ENCODE measurements at regions not wholly inside any gene's neighbourhood (a gene's known extent, or its start where the extent isn't known, plus 50 kb on each side); places are given as distances from the start of the nearest gene placed in this dataset.

- peaks cover 13% of the 10 kb centered on the region for H3K27me3 Mint-ChIP-seq (ENCODE audit: low read depth)
- no peak overlapping the region for H3K4me3 Mint-ChIP-seq (ENCODE audit: unreplicated experiment)
- TF ChIP-seq, protein P1, sequence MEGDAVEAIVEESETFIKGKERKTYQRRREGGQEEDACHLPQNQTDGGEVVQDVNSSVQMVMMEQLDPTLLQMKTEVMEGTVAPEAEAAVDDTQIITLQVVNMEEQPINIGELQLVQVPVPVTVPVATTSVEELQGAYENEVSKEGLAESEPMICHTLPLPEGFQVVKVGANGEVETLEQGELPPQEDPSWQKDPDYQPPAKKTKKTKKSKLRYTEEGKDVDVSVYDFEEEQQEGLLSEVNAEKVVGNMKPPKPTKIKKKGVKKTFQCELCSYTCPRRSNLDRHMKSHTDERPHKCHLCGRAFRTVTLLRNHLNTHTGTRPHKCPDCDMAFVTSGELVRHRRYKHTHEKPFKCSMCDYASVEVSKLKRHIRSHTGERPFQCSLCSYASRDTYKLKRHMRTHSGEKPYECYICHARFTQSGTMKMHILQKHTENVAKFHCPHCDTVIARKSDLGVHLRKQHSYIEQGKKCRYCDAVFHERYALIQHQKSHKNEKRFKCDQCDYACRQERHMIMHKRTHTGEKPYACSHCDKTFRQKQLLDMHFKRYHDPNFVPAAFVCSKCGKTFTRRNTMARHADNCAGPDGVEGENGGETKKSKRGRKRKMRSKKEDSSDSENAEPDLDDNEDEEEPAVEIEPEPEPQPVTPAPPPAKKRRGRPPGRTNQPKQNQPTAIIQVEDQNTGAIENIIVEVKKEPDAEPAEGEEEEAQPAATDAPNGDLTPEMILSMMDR (IDR thresholded peaks at IDR 0.05), result no peak
- H3K4me1 Mint-ChIP-seq (ENCODE audit: low read depth), result peaks cover 5% of the 10 kb centered on the region
- no peak overlapping the region for H3K27ac Mint-ChIP-seq (ENCODE audit: unreplicated experiment)
- no peaks in the 10 kb centered on the region for H3K9me3 Mint-ChIP-seq (ENCODE audit: low read depth)
- DNase-seq (ENCODE audit: low spot score), result no peak
- no peaks in the 10 kb centered on the region for H3K36me3 Mint-ChIP-seq (ENCODE audit: low read depth)
Observed at GRCh38 chr18:46297124-46297523, 192.9 kb downstream of the HAUS1 start.

GRCh38 chr18:46297621-46298020 lies 193.4 kb downstream of the HAUS1 start:
- Mint-ChIP-seq H3K4me3 (ENCODE audit: unreplicated experiment) (no peak overlapping the region), H3K27me3 (ENCODE audit: low read depth) (peaks cover 16% of the 10 kb centered on the region), H3K36me3 (ENCODE audit: low read depth) (no peaks in the 10 kb centered on the region), H3K4me1 (ENCODE audit: low read depth) (peaks cover 5% of the 10 kb centered on the region), H3K27ac (ENCODE audit: unreplicated experiment) (no peak overlapping the region), H3K9me3 (ENCODE audit: low read depth) (no peaks in the 10 kb centered on the region)
- DNase-seq (ENCODE audit: low spot score), result no peak
- TF ChIP-seq, protein P1 (IDR thresholded peaks at IDR 0.05), result no peak

GRCh38 chr18:46298511-46298910 lies 194.3 kb downstream of the HAUS1 start:
- Mint-ChIP-seq H3K27ac (ENCODE audit: unreplicated experiment) (no peak overlapping the region), H3K4me3 (ENCODE audit: unreplicated experiment) (no peak overlapping the region), H3K4me1 (ENCODE audit: low read depth) (peaks cover 5% of the 10 kb centered on the region), H3K27me3 (ENCODE audit: low read depth) (peaks cover 21% of the 10 kb centered on the region), H3K36me3 (ENCODE audit: low read depth) (peaks cover 2% of the 10 kb centered on the region), H3K9me3 (ENCODE audit: low read depth) (peaks cover 4% of the 10 kb centered on the region)
- no peak for DNase-seq (ENCODE audit: low spot score)
- TF ChIP-seq, protein P1 (IDR thresholded peaks at IDR 0.05), result no peak

- H3K36me3 Mint-ChIP-seq (ENCODE audit: low read depth), result peaks cover 2% of the 10 kb centered on the region
- DNase-seq (ENCODE audit: low spot score), result no peak
- no peaks in the 10 kb centered on the region for H3K4me1 Mint-ChIP-seq (ENCODE audit: low read depth)
- H3K4me3 Mint-ChIP-seq (ENCODE audit: unreplicated experiment), result no peak overlapping the region
- no peak overlapping the region for H3K27ac Mint-ChIP-seq (ENCODE audit: unreplicated experiment)
- H3K27me3 Mint-ChIP-seq (ENCODE audit: low read depth), result peaks cover 21% of the 10 kb centered on the region
- TF ChIP-seq, protein P1 (IDR thresholded peaks at IDR 0.05), result no peak
- peaks cover 5% of the 10 kb centered on the region for H3K9me3 Mint-ChIP-seq (ENCODE audit: low read depth)
Observed at GRCh38 chr18:46299465-46300008, 195.4 kb downstream of the HAUS1 start.

DNA sequence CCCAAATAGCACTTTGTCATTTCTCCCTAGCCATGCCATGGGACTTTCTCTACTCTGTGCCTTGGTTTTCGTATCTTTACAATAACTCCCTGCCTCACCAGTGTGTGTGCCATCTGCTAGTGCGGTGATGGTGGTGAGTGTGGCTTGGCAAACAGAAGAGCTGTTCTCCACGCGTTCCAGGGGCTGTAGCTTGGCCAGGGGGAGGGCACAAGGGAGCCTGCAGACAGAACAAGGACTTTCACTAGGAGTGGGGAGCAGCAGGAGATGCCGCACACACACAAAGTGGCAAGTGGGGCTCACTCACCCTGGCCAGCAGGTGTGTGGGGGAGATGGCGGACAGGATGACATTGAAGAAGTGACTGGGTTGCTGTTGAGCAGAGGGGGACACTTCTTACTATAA lies 196.9 kb downstream of the HAUS1 start:
- TF ChIP-seq, protein P1 (IDR thresholded peaks at IDR 0.05), result no peak
- H3K4me3 Mint-ChIP-seq (ENCODE audit: unreplicated experiment), result no peak overlapping the region

More for the DNA sequence above, 196.9 kb downstream of the HAUS1 start:
- H3K27ac Mint-ChIP-seq (ENCODE audit: unreplicated experiment), result no peak overlapping the region
- peaks cover 2% of the 10 kb centered on the region for H3K36me3 Mint-ChIP-seq (ENCODE audit: low read depth)
- H3K27me3 Mint-ChIP-seq (ENCODE audit: low read depth), result peaks cover 22% of the 10 kb centered on the region
- H3K9me3 Mint-ChIP-seq (ENCODE audit: low read depth), result peaks cover 7% of the 10 kb centered on the region
- H3K4me1 Mint-ChIP-seq (ENCODE audit: low read depth), result no peaks in the 10 kb centered on the region
- DNase-seq (ENCODE audit: low spot score), result no peak

Data from chondrocyte (in vitro differentiated cells).